ENCODE measurements at regions not wholly inside any gene's neighbourhood (a gene's known extent, or its start where the extent isn't known, plus 50 kb on each side); places are given as distances from the start of the nearest gene placed in this dataset.

GRCh38 chr16:86931410-86931941, 353.1 kb downstream of the FOXL1 start:
- H3K4me3 ChIP-seq: no peak overlapping the region
- H3K9me3 ChIP-seq: no peaks in the 10 kb centered on the region
- in situ Hi-C loops (cut with MboI; ENCODE audit: low sequenced_read_pairs): no loop called here
- peaks cover 42% of the 10 kb centered on the region for H3K27me3 ChIP-seq (ENCODE audit: low read depth)
- H3K36me3 ChIP-seq (replicated peaks): no peaks in the 10 kb centered on the region
- H3K4me1 ChIP-seq: no peaks in the 10 kb centered on the region
- no peak for DNase-seq (ENCODE audit: low spot score in 2 of 2)

DNA sequence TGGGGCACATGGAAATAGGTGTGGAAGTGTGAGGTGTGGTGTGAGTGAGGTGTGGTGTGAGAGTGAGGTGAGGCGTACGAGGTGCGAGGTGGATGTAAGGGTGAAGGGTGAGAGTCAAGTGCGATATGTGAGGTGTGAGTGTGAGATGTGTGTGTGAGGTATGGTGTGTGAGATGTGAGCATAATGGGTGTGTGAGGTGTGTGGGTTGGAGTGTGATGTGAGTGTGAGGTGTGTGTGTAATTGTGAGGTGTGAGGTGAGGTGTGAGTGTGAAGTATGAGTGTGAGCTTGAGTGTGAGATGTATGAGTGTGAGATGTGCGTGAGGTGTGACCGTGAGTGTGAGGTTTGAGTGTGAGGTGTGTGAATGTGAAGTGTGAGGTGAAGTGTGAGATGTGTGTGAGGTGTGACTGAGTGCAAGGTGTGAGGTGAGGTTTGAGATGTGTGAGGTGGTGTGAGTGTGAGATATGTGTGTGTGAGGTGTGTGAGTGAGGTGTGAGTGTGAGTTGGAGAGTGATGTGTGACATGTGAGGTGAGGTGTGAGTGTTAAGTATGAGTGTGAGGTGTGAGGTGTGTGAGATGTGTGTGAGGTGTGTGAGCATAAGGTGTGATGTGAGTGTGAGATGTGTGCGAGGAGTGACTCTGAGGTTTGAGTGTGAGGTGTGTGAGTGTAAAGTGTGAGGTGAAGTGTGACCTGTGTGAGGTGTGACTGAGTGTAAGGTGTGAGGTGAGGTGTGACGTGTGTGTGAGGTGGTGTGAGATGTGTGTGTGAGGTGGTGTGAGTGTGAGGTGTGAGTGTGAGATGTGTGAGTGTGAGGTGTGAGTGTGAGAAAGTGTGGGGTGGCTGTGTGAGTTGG, 354.0 kb downstream of the FOXL1 start:
- no peak for DNase-seq (ENCODE audit: low spot score in 2 of 2)
- peaks cover 34% of the 10 kb centered on the region for H3K27me3 ChIP-seq (ENCODE audit: low read depth)
- H3K4me1 ChIP-seq: no peaks in the 10 kb centered on the region
- H3K9me3 ChIP-seq: no peaks in the 10 kb centered on the region
- in situ Hi-C loops (cut with MboI; ENCODE audit: low sequenced_read_pairs): no loop called here
- H3K4me3 ChIP-seq: no peak overlapping the region
- no peaks in the 10 kb centered on the region for H3K36me3 ChIP-seq (replicated peaks)

DNA sequence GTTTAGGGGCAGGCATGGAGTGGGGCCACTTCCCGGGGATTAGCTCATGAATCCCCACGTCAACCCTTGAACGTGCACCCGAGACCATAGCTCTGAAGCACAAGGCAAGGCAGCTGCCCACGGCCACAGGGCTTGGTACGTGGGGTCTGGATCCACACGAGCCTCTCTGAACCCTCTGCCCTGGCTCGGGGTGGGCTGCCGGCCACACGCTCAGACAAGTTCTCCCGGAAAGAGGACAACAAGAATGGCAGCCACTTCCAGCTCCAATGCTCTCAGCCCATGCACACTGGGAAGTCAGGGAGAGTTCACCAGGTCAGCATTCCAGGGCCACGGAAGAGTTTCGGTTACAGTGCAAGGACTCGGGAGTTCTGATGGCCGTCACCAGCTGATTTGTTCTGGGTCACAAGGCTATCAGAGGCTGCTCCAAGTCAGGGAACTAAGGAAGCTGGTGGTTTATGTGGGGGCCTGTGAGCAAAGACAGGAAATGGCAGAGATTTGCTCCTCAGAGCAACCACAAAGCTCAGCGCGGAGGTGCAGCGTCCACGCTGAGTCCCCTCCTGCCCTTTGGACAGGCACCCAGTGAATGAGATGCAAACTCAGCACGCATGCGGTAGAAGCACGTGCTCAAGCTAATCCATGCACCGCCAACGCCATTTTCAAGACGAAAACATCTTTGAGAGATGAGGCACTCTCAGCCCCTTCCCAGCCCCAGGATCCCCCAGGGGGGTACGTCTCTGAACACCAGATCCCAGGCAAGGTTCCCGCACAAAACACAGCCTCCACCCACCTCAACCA, 356.4 kb downstream of the FOXL1 start:
- Histone ChIP-seq H3K36me3 (replicated peaks) (no peaks in the 10 kb centered on the region), H3K27me3 (ENCODE audit: low read depth) (peaks cover 18% of the 10 kb centered on the region), H3K4me3 (no peak overlapping the region), H3K9me3 (no peaks in the 10 kb centered on the region), H3K4me1 (no peaks in the 10 kb centered on the region)
- in situ Hi-C loops (cut with MboI; ENCODE audit: low sequenced_read_pairs): no loop called here
- no peak for DNase-seq (ENCODE audit: low spot score in 2 of 2)

DNA sequence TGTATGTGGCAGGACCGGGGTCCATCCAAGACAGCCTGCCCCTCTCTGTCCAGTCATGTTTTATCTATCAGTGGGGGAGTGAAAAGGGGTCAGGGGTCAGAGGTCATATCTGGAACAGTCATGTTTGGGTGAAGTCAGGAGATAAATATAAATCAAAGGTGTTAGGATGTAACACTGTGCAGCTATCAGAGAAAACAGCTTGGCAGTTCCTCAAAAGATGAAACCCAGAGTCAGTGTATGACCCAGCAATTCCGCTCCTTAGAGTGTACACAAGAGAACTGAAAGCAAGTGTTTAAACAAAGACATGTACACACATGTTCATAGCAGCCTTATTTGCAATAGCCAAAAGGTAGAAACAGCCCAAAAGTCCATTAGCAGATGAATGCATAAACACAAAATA, 361.3 kb downstream of the FOXL1 start:
- no peak for DNase-seq (ENCODE audit: low spot score in 2 of 2)
- no peaks in the 10 kb centered on the region for H3K9me3 ChIP-seq
- H3K27me3 ChIP-seq (ENCODE audit: low read depth): peaks cover 7% of the 10 kb centered on the region; the same call in 1 of the 2 replicates
- no peaks in the 10 kb centered on the region for H3K4me1 ChIP-seq
- H3K36me3 ChIP-seq (replicated peaks): no peaks in the 10 kb centered on the region
- no peak overlapping the region for H3K4me3 ChIP-seq
- in situ Hi-C loops (cut with MboI; ENCODE audit: low sequenced_read_pairs): no loop called here

DNA sequence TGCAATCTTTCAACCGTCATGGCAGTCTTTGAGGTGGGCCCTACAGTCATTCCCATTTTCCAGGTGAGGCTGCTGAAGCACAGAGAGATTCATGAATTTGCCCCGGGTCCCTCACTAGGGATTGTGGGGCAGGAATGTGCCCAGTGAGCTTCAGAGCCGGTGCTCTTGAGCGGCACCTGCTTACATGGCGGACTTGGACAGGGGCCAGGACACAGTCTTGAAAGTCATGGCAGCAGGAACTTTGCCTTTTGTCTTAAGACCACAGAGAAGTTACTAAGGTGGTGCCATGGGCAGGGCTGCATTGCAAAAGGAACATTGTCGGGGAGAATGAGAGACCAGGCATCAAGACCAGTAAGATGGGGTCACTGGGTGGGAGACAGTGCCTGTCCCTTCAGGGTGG, 363.4 kb downstream of the FOXL1 start:
- Histone ChIP-seq H3K9me3 (no peaks in the 10 kb centered on the region), H3K4me1 (no peaks in the 10 kb centered on the region), H3K36me3 (replicated peaks) (no peaks in the 10 kb centered on the region), H3K4me3 (no peak overlapping the region), H3K27me3 (ENCODE audit: low read depth) (no peaks in the 10 kb centered on the region)
- in situ Hi-C loops (cut with MboI; ENCODE audit: low sequenced_read_pairs): no loop called here
- DNase-seq (ENCODE audit: low spot score in 2 of 2): no peak

DNA sequence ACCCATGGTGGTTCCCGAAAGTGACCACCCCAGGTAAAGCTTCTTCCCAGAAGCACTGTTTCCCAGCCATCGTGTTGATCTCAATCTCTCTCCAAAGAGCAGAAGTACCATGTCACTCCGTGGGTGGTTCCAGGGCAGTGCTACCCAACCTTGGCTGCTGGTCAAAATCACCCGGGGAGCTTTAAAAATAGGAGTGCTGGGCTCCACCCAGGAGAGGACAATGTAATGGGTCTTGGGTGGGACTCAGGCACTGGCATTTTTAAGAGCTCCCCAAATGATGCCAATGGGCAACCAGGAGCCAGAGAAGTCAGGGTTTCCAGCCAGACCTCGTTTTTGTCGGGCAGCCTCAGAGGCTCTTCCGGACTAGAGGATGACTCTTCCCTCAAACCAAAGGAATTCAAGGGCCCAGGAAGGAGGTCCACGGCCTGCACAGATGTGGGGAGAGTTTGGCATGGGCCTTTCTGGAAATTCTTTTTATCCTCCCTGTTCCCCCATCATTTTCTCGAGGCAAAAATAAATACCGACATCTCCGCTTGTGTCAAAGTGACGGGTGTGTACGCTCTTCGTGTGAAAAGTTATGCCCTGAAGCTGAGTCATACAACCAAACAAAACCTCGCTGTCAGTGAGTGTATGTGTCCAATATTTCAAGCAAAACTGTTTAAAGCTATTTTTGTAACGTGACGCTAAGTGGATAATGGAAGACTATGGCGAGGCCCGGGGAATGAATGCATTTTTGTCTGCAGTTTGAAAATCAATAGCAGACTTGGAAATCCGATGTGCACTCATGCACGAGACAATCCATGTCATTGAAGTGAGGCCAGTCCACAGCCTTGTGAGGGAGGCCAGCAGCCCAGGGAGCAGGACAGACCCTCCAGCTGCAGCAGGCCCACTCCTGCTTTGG, 364.1 kb downstream of the FOXL1 start:
- H3K27me3 ChIP-seq (ENCODE audit: low read depth): no peaks in the 10 kb centered on the region
- in situ Hi-C loops (cut with MboI; ENCODE audit: low sequenced_read_pairs): no loop called here
- no peak overlapping the region for H3K4me3 ChIP-seq
- H3K4me1 ChIP-seq: no peaks in the 10 kb centered on the region
- no peaks in the 10 kb centered on the region for H3K36me3 ChIP-seq (replicated peaks)
- H3K9me3 ChIP-seq: no peaks in the 10 kb centered on the region
- DNase-seq (ENCODE audit: low spot score in 2 of 2): no peak

DNA sequence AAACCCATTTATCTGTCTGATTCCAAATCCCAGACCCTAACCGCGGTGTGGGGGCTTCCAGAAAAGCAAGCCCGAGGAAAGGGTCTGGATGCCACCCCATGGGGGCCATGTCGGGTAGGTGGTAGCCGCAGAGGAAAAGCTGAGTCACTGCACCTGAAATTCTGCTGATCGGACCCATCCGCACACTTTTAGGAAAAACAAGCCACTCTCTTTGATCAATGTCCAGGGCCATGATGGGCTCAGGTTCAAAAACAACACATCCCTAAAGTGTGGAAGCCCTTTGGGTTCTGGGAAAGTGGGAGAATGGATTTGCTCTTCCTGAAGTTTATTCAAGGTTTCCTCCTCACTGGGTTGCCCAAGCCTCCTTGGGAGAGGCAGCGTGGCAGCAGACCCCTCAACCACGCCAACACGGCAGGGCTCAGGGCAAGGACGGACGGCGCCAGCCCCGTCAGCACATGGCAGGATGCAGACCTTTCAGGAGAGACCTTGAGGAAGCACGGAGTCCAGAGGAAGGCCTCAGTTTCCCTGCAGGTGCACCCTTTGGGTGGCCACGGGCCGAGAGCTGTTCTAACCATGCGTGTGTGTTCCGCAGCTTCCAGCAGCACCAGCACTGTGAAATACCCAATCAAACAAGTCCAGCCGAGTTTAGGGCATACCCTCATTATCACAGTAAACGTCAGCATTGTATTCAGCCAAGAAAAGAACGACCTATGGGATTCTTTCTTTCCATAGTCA, 367.0 kb downstream of the FOXL1 start:
- no peaks in the 10 kb centered on the region for H3K9me3 ChIP-seq
- no peaks in the 10 kb centered on the region for H3K27me3 ChIP-seq (ENCODE audit: low read depth)
- DNase-seq (ENCODE audit: low spot score in 2 of 2): no peak
- H3K4me1 ChIP-seq: no peaks in the 10 kb centered on the region
- H3K36me3 ChIP-seq (replicated peaks): no peaks in the 10 kb centered on the region
- no peak overlapping the region for H3K4me3 ChIP-seq
- in situ Hi-C loops (cut with MboI; ENCODE audit: low sequenced_read_pairs): no loop called here

DNA sequence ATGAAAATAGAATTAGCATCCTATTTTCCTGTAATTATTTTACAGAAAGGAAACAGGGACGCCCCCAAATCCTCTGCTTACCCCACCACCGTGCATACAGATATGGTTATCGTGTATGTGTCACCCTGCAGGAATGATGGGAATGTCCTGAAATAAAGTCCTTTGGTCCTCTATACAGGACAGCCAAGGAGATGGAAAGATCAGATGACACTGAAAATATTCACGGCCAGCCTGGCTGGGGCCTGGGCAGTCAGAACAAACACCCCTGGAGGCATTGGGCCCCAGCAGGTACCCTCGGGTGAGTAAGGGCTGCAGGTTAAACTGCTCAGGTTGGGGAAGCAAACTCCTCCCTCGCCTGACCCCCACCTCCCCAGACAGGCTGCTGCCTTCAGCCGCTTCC, 368.0 kb downstream of the FOXL1 start:
- no peak for DNase-seq (ENCODE audit: low spot score in 2 of 2)
- Histone ChIP-seq H3K4me3 (no peak overlapping the region), H3K27me3 (ENCODE audit: low read depth) (no peaks in the 10 kb centered on the region), H3K9me3 (no peaks in the 10 kb centered on the region), H3K36me3 (replicated peaks) (no peaks in the 10 kb centered on the region), H3K4me1 (no peaks in the 10 kb centered on the region)
- in situ Hi-C loops (cut with MboI; ENCODE audit: low sequenced_read_pairs): no loop called here

DNA sequence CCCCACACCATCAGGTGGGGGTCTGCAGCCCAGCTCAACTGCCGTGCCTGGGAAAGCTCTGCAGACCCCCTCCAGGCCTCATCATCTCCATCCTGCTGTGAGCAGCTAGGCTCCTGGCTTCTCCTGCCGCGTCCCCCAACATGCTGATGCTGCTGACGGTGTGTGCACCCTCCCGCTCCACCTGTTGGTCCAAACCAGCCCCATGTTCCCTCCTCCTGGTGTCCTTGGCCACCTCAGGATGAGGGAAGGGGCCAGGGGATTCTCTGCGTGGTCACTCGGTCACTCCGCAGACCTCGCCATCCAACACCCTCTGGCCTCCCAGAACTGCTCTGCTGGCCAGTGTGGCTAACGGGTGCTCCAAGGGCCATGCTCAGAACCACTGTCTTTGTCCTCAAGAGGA, 368.6 kb downstream of the FOXL1 start:
- no peaks in the 10 kb centered on the region for H3K27me3 ChIP-seq (ENCODE audit: low read depth)
- DNase-seq (ENCODE audit: low spot score in 2 of 2): no peak
- H3K4me1 ChIP-seq: no peaks in the 10 kb centered on the region
- no peak overlapping the region for H3K4me3 ChIP-seq
- in situ Hi-C loops (cut with MboI; ENCODE audit: low sequenced_read_pairs): no loop called here
- H3K9me3 ChIP-seq: no peaks in the 10 kb centered on the region
- no peaks in the 10 kb centered on the region for H3K36me3 ChIP-seq (replicated peaks)

GRCh38 chr16:86948046-86948445, 369.1 kb downstream of the C16orf95 start:
- no peaks in the 10 kb centered on the region for H3K36me3 ChIP-seq (replicated peaks)
- no peaks in the 10 kb centered on the region for H3K4me1 ChIP-seq
- H3K4me3 ChIP-seq: no peak overlapping the region
- H3K27me3 ChIP-seq (ENCODE audit: low read depth): no peaks in the 10 kb centered on the region
- no peaks in the 10 kb centered on the region for H3K9me3 ChIP-seq
- no peak for DNase-seq (ENCODE audit: low spot score in 2 of 2)
- in situ Hi-C loops (cut with MboI; ENCODE audit: low sequenced_read_pairs): no loop called here

DNA sequence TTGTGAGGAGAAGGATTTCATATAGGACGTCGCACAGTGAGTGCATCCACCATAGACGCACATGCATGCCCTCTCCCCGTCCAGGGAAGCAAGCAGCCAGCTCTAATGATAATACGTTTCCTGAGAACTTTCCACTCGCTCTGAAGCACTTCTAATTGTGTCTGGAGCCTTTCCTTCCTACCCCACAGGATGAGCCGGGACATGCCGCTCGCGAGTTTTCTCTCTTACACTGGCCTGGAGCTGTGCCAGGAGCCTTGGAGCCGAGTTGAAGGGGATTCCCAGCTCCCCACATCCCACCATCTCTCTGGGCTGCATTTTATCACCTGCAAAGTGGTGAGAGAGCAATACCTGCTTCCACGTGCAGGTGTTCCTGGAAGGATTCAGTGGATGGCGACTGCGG, 368.1 kb downstream of the C16orf95 start:
- no peaks in the 10 kb centered on the region for H3K36me3 ChIP-seq (replicated peaks)
- in situ Hi-C loops (cut with MboI; ENCODE audit: low sequenced_read_pairs): no loop called here
- no peaks in the 10 kb centered on the region for H3K9me3 ChIP-seq
- DNase-seq (ENCODE audit: low spot score in 2 of 2): no peak
- H3K4me3 ChIP-seq: no peak overlapping the region
- no peaks in the 10 kb centered on the region for H3K27me3 ChIP-seq (ENCODE audit: low read depth)
- no peaks in the 10 kb centered on the region for H3K4me1 ChIP-seq

GRCh38 chr16:86949630-86950029, 367.6 kb downstream of the C16orf95 start:
- H3K27me3 ChIP-seq (ENCODE audit: low read depth): no peaks in the 10 kb centered on the region
- no peaks in the 10 kb centered on the region for H3K4me1 ChIP-seq
- H3K36me3 ChIP-seq (replicated peaks): no peaks in the 10 kb centered on the region
- H3K4me3 ChIP-seq: no peak overlapping the region
- DNase-seq (ENCODE audit: low spot score in 2 of 2): no peak
- in situ Hi-C loops (cut with MboI; ENCODE audit: low sequenced_read_pairs): no loop called here
- no peaks in the 10 kb centered on the region for H3K9me3 ChIP-seq
